K562 (cell line): ENCODE measurements at regions not wholly inside any gene's neighbourhood (a gene's known extent, or its start where the extent isn't known, plus 50 kb on each side); places are given as distances from the start of the nearest gene placed in this dataset.

ENCODE experiments used
- ATAC-seq: fragments of 200-7000 bp; cut with Tn5 transposase; 3 replicates; pipeline ENCODE4 v1.9.1; 2020; ENCODE audit warnings: moderate library complexity
- BruUV-seq: library from RNA; stranded (reverse); fragments of 400-500 nt; replicated peaks from 2 replicates; lab custom pipeline; 2021; lab: Mats Ljungman, UMichigan
- CTCF ChIA-PET: fragments of 300-600 bp; formaldehyde crosslinking; extraction: SDS; loops from one replicate; lab custom pipeline; 2021; ENCODE audit warnings: low intra/inter-chr PET ratio; lab: Yijun Ruan, JAX
- POLR2A ChIA-PET: fragments of 300-600, 350-650 bp; sonication (Branson Sonifier 250); formaldehyde crosslinking; extraction: SDS; loops from one replicate; lab custom pipeline; 2021; ENCODE audit warnings: antibody characterized with exemption, inconsistent platforms; lab: Yijun Ruan, JAX
- DNase-seq, 4 experiments: peaks; one replicate each; pipeline versions ENCODE4 v3.0.0 to v3.0.0-alpha.2; 2011 to 2018; ENCODE audit warnings: low spot score in 3 of 4, mixed read lengths in 3 of 4; ENCODE audit errors: extremely low read depth in 1 of 4
- FAIRE-seq: peaks from 2 replicates; lab custom pipeline; 2011; peaks lifted over from hg19 to GRCh38; lab: Jason Lieb, UNC
- H2AFZ ChIP-seq: 2 replicates; pipeline ENCODE4 v1.6.0; 2011; ENCODE audit warnings: low read depth, low read length, control low read depth, inconsistent platforms
- H3K27ac ChIP-seq: fragments of 200-600 bp; 3 replicates; pipeline ENCODE4 v1.8.0; 2011; ENCODE audit warnings: low read depth, mild to moderate bottlenecking, control low read depth, inconsistent platforms, low read length, moderate library complexity, mixed read lengths; ENCODE audit errors: extremely low read depth
- H3K27me3 ChIP-seq, 2 experiments: fragments of 300-600 bp in 1 of 2; 2 replicates in 1 of 2; 3 replicates in 1 of 2; pipeline versions ENCODE4 v1.6.0 to v1.8.0; 2011; ENCODE audit warnings: inconsistent platforms in 2 of 2, low read length in 2 of 2, mild to moderate bottlenecking in 1 of 2, mixed read lengths in 1 of 2, moderate library complexity in 1 of 2; ENCODE audit not compliant: control insufficient read depth in 2 of 2, insufficient read depth in 2 of 2
- H3K36me3 ChIP-seq: fragments of 300-600 bp; 3 replicates; pipeline ENCODE4 v1.8.0; 2011; ENCODE audit warnings: mild to moderate bottlenecking, low read length, inconsistent platforms; ENCODE audit not compliant: control insufficient read depth, insufficient read depth
- H3K4me1 ChIP-seq, 2 experiments: fragments of 200-600 bp in 1 of 2; replicated peaks in 1 of 2; 2 replicates in 1 of 2; 3 replicates in 1 of 2; pipeline versions ENCODE4 v1.5.1 to v1.8.0; 2011; ENCODE audit warnings: inconsistent platforms in 2 of 2, low read length in 2 of 2, mild to moderate bottlenecking in 1 of 2, mixed read lengths in 1 of 2, moderate library complexity in 1 of 2; ENCODE audit not compliant: control insufficient read depth in 2 of 2, insufficient read depth in 2 of 2
- H3K4me2 ChIP-seq: 2 replicates; pipeline ENCODE4 v1.6.1; 2011; ENCODE audit warnings: low read length, control low read depth, inconsistent platforms, mixed read lengths; ENCODE audit not compliant: insufficient read depth
- H3K4me3 ChIP-seq: fragments of 200-600 bp; sonication (generic), shearing (Covaris generic); 2 replicates; pipeline ENCODE4 v1.5.1; 2016; ENCODE audit warnings: control low read depth, inconsistent platforms
- H3K79me2 ChIP-seq: fragments of 200-600 bp; 3 replicates; pipeline ENCODE4 v1.8.0; 2011; ENCODE audit warnings: low read length, inconsistent platforms; ENCODE audit not compliant: control insufficient read depth, insufficient read depth
- H3K9ac ChIP-seq, 2 experiments: 2 replicates each; pipeline versions ENCODE4 v1.6.0 to v1.6.1; 2011; ENCODE audit warnings: low read depth in 2 of 2, low read length in 2 of 2, control low read depth in 1 of 2, inconsistent platforms in 1 of 2, mild to moderate bottlenecking in 1 of 2, mixed read lengths in 1 of 2; ENCODE audit not compliant: insufficient read depth in 1 of 2
- H3K9me1 ChIP-seq: one replicate; pipeline ENCODE4 v1.6.0; 2011; ENCODE audit warnings: inconsistent platforms, mild to moderate bottlenecking, low read length, moderate library complexity; ENCODE audit not compliant: control insufficient read depth, insufficient read depth
- H3K9me3 ChIP-seq: replicated peaks from 2 replicates; pipeline ENCODE4 v1.5.1; 2011; ENCODE audit warnings: low read depth, low read length, inconsistent platforms; ENCODE audit not compliant: control insufficient read depth, insufficient read depth
- H4K20me1 ChIP-seq: replicated peaks from 2 replicates; pipeline ENCODE4 v1.6.1; 2011; ENCODE audit warnings: low read length, inconsistent platforms, mixed read lengths; ENCODE audit not compliant: control insufficient read depth, insufficient read depth
- CHCHD3 ChIP-seq: fragments of 250-450 bp; sonication (Bioruptor Pico); IDR thresholded peaks from 2 replicates; pipeline ENCODE4 v2.1.2; 2022; ENCODE audit warnings: mild to moderate bottlenecking
- CHD4 ChIP-seq: fragments of 200-600 bp; sonication (generic); IDR thresholded peaks from 3 replicates; pipeline ENCODE4 v1.6.1; 2012; ENCODE audit warnings: low read depth, mild to moderate bottlenecking, mixed read lengths, low read length, inconsistent platforms; ENCODE audit not compliant: insufficient read depth, insufficient replicate concordance, poor library complexity, severe bottlenecking
- FOXM1 ChIP-seq, 2 experiments: fragments of 450-650 bp in 1 of 2; sonication (generic) in 1 of 2; formaldehyde crosslinking in 1 of 2; IDR thresholded peaks; 2 replicates each; pipeline versions ENCODE4 v1.6.1 to v1.9.0; 2017 to 2022; ENCODE audit warnings: low read depth in 2 of 2, mild to moderate bottlenecking in 2 of 2, missing genetic modification reagents in 1 of 2, moderate library complexity in 1 of 2
- NR1H2 ChIP-seq: sonication (generic); formaldehyde crosslinking; IDR thresholded peaks from 2 replicates; pipeline ENCODE4 v1.4.0; 2020; ENCODE audit warnings: mild to moderate bottlenecking, missing genetic modification reagents
- SP1 ChIP-seq: sonication (generic); formaldehyde crosslinking; IDR thresholded peaks from 2 replicates; pipeline ENCODE4 v1.8.1; 2022; ENCODE audit warnings: mild to moderate bottlenecking, missing genetic modification reagents
- ZNF274 ChIP-seq: IDR thresholded peaks from 2 replicates; pipeline ENCODE4 v1.6.1; 2011; ENCODE audit warnings: low read depth, mild to moderate bottlenecking, low read length, moderate library complexity, borderline replicate concordance
- ZNF3 ChIP-seq: fragments of 250-450 bp; sonication (Bioruptor Pico); IDR thresholded peaks from 2 replicates; pipeline ENCODE4 v1.5.0; 2021; ENCODE audit warnings: mild to moderate bottlenecking, moderate library complexity
- WGBS: fragments of 100-300 bp; shearing (Covaris generic); methylation state at CpG from one replicate; pipeline ENCODE4 v1.1.6; 2016; ENCODE audit warnings: low coverage, mixed read lengths; ENCODE audit not compliant: insufficient coverage; ENCODE audit errors: missing lambda C conversion rate; 5-methylcytosine and 5-hydroxymethylcytosine counted together
- in situ Hi-C: fragments of 300-500 bp; cut with MboI; formaldehyde crosslinking; loops from 4 replicates; pipeline ENCODE4 v1.15.0; 2018; ENCODE audit warnings: inconsistent platforms, mixed read lengths
- intact Hi-C: fragments of 100-400 bp; cut with micrococcal nuclease; formaldehyde crosslinking; loops from 2 replicates; pipeline ENCODE4 v1.14.2; 2022
- TF ChIP-seq, protein P1 (sequence below): fragments of 250-450 bp; sonication (Bioruptor Pico); IDR thresholded peaks from 2 replicates; pipeline ENCODE4 v1.9.0; 2021; ENCODE audit warnings: mild to moderate bottlenecking
- TF ChIP-seq, protein P2 (sequence below): fragments of 250-450 bp; sonication (Bioruptor Pico); IDR thresholded peaks from 2 replicates; pipeline ENCODE4 v1.5.0; 2020; ENCODE audit warnings: mild to moderate bottlenecking
- TF ChIP-seq, protein P3 (sequence below): fragments of 250-450 bp; sonication (Bioruptor Pico); IDR thresholded peaks from 2 replicates; pipeline ENCODE4 v1.5.0; 2021; ENCODE audit warnings: mild to moderate bottlenecking, borderline replicate concordance

DNA sequence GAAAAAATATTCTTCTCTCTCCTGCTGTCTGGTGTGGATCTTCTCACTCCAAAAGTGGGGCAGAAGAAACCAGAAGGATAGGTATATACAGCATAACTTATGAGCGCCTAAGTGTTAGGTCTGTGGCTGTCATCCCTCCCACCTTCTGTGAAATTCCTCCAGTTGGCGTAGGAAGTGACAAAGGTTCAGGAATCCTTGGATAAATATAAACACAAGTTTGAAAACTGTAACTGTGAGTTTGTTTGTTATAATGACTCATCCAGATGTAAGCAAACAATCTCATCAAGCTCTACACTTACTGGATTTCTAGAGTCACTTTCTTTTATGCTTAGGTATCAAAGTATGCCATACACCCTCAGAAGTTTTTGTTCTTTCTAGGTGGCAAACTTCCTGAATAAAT, 405.2 kb downstream of the FAT4 start:
- Histone ChIP-seq H3K9ac (no peak overlapping the region), H3K9me3 (no peaks in the 10 kb centered on the region), H3K27me3 (no peaks in the 10 kb centered on the region), H3K36me3 (no peaks in the 10 kb centered on the region), H3K79me2 (no peaks in the 10 kb centered on the region), H4K20me1 (no peaks in the 10 kb centered on the region), H3K9me1 (no peaks in the 10 kb centered on the region), H3K4me2 (no peak overlapping the region), H3K4me3 (no peak overlapping the region), H3K27ac (no peak overlapping the region), H2AFZ (no peak overlapping the region), H3K4me1 (no peaks in the 10 kb centered on the region)
- WGBS = 0% methylated on average over 2 of the region's 2 CpGs
- ATAC-seq (no peak), FAIRE-seq (no peak), DNase-seq (no peak)
- no TSS peak for BruUV-seq
- ChIA-PET POLR2A (no interaction called here), CTCF (no interaction called here)
- in situ Hi-C loops (no loop called here), intact Hi-C loops (no loop called here)
- TF ChIP-seq ZNF274 (no peak), CHD4 (no peak), NR1H2 (no peak), ZNF3 (CRISPR knock-in tag) (no peak), SP1 (CRISPR knock-in tag) (no peak), FOXM1 (IDR thresholded peaks at IDR 0.05; ENCODE audit: low read depth) (no peak), FOXM1 (CRISPR knock-in tag; IDR thresholded peaks at IDR 0.05; ENCODE audit: low read depth) (no peak), CHCHD3 (CRISPR knock-in tag) (no peak)
- TF ChIP-seq, protein P1, sequence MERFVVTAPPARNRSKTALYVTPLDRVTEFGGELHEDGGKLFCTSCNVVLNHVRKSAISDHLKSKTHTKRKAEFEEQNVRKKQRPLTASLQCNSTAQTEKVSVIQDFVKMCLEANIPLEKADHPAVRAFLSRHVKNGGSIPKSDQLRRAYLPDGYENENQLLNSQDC (CRISPR knock-in tag) = no peak
- TF ChIP-seq, protein P2, sequence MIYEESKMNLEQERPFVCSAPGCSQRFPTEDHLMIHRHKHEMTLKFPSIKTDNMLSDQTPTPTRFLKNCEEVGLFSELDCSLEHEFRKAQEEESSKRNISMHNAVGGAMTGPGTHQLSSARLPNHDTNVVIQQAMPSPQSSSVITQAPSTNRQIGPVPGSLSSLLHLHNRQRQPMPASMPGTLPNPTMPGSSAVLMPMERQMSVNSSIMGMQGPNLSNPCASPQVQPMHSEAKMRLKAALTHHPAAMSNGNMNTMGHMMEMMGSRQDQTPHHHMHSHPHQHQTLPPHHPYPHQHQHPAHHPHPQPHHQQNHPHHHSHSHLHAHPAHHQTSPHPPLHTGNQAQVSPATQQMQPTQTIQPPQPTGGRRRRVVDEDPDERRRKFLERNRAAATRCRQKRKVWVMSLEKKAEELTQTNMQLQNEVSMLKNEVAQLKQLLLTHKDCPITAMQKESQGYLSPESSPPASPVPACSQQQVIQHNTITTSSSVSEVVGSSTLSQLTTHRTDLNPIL (CRISPR knock-in tag) = no peak
- TF ChIP-seq, protein P3, sequence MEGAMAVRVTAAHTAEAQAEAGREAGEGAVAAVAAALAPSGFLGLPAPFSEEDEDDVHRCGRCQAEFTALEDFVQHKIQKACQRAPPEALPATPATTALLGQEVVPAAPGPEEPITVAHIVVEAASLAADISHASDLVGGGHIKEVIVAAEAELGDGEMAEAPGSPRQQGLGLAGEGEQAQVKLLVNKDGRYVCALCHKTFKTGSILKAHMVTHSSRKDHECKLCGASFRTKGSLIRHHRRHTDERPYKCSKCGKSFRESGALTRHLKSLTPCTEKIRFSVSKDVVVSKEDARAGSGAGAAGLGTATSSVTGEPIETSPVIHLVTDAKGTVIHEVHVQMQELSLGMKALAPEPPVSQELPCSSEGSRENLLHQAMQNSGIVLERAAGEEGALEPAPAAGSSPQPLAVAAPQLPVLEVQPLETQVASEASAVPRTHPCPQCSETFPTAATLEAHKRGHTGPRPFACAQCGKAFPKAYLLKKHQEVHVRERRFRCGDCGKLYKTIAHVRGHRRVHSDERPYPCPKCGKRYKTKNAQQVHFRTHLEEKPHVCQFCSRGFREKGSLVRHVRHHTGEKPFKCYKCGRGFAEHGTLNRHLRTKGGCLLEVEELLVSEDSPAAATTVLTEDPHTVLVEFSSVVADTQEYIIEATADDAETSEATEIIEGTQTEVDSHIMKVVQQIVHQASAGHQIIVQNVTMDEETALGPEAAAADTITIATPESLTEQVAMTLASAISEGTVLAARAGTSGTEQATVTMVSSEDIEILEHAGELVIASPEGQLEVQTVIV (CRISPR knock-in tag) = no peak
